Smooth muscle cell (in vitro differentiated cells): ENCODE measurements at regions not wholly inside any gene's neighbourhood (a gene's known extent, or its start where the extent isn't known, plus 50 kb on each side); places are given as distances from the start of the nearest gene placed in this dataset.
"Not testable (repeated sequence)": the region's sequence is repeated elsewhere in the genome, so short reads cannot be mapped to it uniquely, and the experiment has no call there.

Experiments used
- DNase-seq: peaks from one replicate; lab custom pipeline; 2025; ENCODE audit not compliant: unreplicated experiment; lab: John Stamatoyannopoulos, UW
- H2AFZ ChIP-seq: fragments of 200-600 bp; sonication (generic); 2 replicates; pipeline ENCODE4 v1.6.0; 2016; ENCODE audit warnings: antibody characterized with exemption, low read depth, mild to moderate bottlenecking
- H3F3A ChIP-seq: fragments of 200-600 bp; sonication (generic); 2 replicates; pipeline ENCODE4 v1.6.0; 2017; ENCODE audit warnings: antibody characterized with exemption, low read depth
- H3K27ac ChIP-seq: fragments of 200-600 bp; sonication (generic); 2 replicates; pipeline ENCODE4 v1.5.1; 2016; ENCODE audit warnings: low read depth, mild to moderate bottlenecking
- H3K27me3 ChIP-seq: fragments of 200-600 bp; sonication (generic); 2 replicates; pipeline ENCODE4 v1.6.1; 2016; ENCODE audit warnings: low read depth, mild to moderate bottlenecking
- H3K36me3 ChIP-seq: fragments of 200-600 bp; sonication (generic); 2 replicates; pipeline ENCODE4 v1.5.1; 2016; ENCODE audit warnings: low read depth
- H3K4me1 ChIP-seq: fragments of 200-600 bp; sonication (generic); 2 replicates; pipeline ENCODE4 v1.5.1; 2016; ENCODE audit warnings: low read depth
- H3K4me2 ChIP-seq: fragments of 200-600 bp; sonication (generic); 2 replicates; pipeline ENCODE4 v1.6.0; 2016; ENCODE audit warnings: mild to moderate bottlenecking
- H3K4me3 ChIP-seq: fragments of 200-600 bp; sonication (generic); 2 replicates; pipeline ENCODE4 v1.5.1; 2016; ENCODE audit warnings: mild to moderate bottlenecking
- H3K79me2 ChIP-seq: fragments of 200-600 bp; sonication (generic); 2 replicates; pipeline ENCODE4 v1.6.0; 2016; ENCODE audit warnings: low read depth, mild to moderate bottlenecking
- H3K9ac ChIP-seq: fragments of 200-600 bp; sonication (generic); 2 replicates; pipeline ENCODE4 v1.6.0; 2016; ENCODE audit warnings: low read depth
- H3K9me3 ChIP-seq: fragments of 200-600 bp; sonication (generic); replicated peaks from 2 replicates; pipeline ENCODE4 v1.5.1; 2016; ENCODE audit warnings: low read depth
- H4K20me1 ChIP-seq: fragments of 200-600 bp; sonication (generic); 2 replicates; pipeline ENCODE4 v1.6.0; 2016; ENCODE audit warnings: low read depth
- WGBS: methylation state at CpG from one replicate; pipeline ENCODE4 v1.1.7; 2016; ENCODE audit warnings: low lambda C conversion rate; 5-methylcytosine and 5-hydroxymethylcytosine counted together
- TF ChIP-seq, protein P1 (sequence below): fragments of 200-600 bp; sonication (generic); IDR thresholded peaks from 2 replicates; pipeline ENCODE4 v1.5.1; 2017; ENCODE audit warnings: borderline replicate concordance, mild to moderate bottlenecking, antibody characterized with exemption; ENCODE audit not compliant: insufficient read depth, poor library complexity, severe bottlenecking

DNA sequence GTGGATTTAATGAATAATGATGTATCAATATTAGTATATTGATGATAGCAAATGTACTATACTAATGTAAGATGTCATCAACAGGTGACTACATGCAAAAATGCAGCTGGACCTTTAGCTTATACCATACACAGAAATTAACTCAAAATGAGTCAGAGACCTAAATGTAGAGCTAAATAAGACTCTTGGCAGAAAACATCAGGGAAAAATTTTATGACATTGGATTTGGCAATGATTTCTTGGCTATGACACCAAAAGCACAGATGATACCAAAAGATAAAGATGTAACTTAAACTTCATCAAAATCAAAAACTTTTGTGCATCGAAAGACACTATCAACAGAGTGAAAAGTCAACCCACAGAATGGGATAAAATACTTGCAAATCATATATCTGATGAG, 64.0 kb upstream of the CCL21 start:
- TF ChIP-seq, protein P1, sequence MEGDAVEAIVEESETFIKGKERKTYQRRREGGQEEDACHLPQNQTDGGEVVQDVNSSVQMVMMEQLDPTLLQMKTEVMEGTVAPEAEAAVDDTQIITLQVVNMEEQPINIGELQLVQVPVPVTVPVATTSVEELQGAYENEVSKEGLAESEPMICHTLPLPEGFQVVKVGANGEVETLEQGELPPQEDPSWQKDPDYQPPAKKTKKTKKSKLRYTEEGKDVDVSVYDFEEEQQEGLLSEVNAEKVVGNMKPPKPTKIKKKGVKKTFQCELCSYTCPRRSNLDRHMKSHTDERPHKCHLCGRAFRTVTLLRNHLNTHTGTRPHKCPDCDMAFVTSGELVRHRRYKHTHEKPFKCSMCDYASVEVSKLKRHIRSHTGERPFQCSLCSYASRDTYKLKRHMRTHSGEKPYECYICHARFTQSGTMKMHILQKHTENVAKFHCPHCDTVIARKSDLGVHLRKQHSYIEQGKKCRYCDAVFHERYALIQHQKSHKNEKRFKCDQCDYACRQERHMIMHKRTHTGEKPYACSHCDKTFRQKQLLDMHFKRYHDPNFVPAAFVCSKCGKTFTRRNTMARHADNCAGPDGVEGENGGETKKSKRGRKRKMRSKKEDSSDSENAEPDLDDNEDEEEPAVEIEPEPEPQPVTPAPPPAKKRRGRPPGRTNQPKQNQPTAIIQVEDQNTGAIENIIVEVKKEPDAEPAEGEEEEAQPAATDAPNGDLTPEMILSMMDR, result no peak
- Histone ChIP-seq H3K4me1 (no peaks in the 10 kb centered on the region), H3K9me3 (no peaks in the 10 kb centered on the region), H3K9ac (no peak overlapping the region), H3K4me2 (no peak overlapping the region), H3K36me3 (no peaks in the 10 kb centered on the region), H3K79me2 (no peaks in the 10 kb centered on the region), H3K27me3 (peaks cover 20% of the 10 kb centered on the region), H4K20me1 (no peaks in the 10 kb centered on the region), H3K27ac (no peak overlapping the region), H3F3A (no peaks in the 10 kb centered on the region), H2AFZ (no peak overlapping the region), H3K4me3 (no peak overlapping the region)
- no peak for DNase-seq
- 94% methylated on average over 1 of the region's 1 CpG for WGBS

DNA sequence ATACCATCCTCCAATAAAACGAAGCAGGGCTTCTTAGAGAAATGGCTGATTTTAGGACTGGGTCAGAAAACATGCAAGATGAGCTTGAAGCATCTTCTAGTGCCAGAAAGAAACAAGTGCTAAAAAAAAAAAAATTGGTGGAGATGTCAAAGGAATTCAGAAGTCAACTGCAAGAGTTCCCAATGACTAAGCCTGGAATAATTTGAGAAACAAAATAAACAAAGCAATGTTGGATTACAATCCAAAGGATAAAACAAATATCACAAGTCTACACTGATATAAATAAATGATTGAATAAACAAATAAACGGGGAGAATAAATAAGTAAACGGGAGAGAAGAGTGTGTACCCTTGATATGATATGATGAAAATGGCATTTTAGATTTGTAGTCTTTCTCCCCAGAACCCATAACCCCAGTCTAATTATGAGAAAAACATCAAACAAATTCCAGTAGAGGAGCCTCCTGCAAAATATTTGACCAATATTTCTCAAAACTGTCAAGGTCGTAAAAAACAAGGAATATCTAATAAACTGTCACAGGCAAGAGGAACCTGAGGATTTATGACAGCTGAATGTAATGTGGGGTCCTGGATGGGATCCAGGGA, 63.5 kb upstream of the CCL21 start:
- Histone ChIP-seq H3K4me1 (no peaks in the 10 kb centered on the region), H3K4me2 (no peak overlapping the region), H2AFZ (no peak overlapping the region), H3K27me3 (peaks cover 20% of the 10 kb centered on the region), H3K27ac (no peak overlapping the region), H3K9me3 (no peaks in the 10 kb centered on the region), H3K4me3 (no peak overlapping the region), H4K20me1 (no peaks in the 10 kb centered on the region), H3K79me2 (no peaks in the 10 kb centered on the region), H3K36me3 (no peaks in the 10 kb centered on the region), H3K9ac (no peak overlapping the region), H3F3A (no peaks in the 10 kb centered on the region)
- 78% methylated on average over 4 of the region's 4 CpGs for WGBS
- no peak for DNase-seq
- TF ChIP-seq, protein P1, result no peak

DNA sequence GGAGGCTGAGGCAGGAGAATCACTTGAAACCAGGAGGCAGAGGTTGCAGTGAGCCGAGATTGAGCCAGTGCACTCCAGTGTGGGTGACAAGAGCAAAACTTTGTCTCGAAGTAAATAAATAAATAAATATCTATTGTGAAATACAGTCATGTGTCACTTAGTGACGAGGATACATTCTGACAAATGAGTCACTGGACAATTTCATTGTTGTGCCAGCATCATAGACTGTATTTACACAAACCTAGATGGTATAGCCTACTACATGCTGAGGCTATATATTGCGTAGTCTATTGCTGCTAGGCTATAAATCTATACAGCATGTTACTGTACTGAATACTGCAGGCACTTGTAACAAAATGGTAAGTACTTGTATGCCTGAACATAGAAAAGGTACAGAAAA, 61.1 kb upstream of the CCL21 start:
- H3K27ac ChIP-seq, result no peak overlapping the region
- H3K4me3 ChIP-seq, result no peak overlapping the region
- H3K9ac ChIP-seq, result no peak overlapping the region
- H3F3A ChIP-seq, result no peaks in the 10 kb centered on the region
- no peak overlapping the region for H3K4me2 ChIP-seq
- DNase-seq, result no peak
- no peaks in the 10 kb centered on the region for H3K9me3 ChIP-seq
- H3K4me1 ChIP-seq, result no peaks in the 10 kb centered on the region
- WGBS, result 77% methylated on average over 4 of the region's 4 CpGs
- TF ChIP-seq, protein P1, result no peak
- H3K27me3 ChIP-seq, result peaks cover 20% of the 10 kb centered on the region
- H4K20me1 ChIP-seq, result no peaks in the 10 kb centered on the region
- no peak overlapping the region for H2AFZ ChIP-seq
- H3K36me3 ChIP-seq, result no peaks in the 10 kb centered on the region
- no peaks in the 10 kb centered on the region for H3K79me2 ChIP-seq

DNA sequence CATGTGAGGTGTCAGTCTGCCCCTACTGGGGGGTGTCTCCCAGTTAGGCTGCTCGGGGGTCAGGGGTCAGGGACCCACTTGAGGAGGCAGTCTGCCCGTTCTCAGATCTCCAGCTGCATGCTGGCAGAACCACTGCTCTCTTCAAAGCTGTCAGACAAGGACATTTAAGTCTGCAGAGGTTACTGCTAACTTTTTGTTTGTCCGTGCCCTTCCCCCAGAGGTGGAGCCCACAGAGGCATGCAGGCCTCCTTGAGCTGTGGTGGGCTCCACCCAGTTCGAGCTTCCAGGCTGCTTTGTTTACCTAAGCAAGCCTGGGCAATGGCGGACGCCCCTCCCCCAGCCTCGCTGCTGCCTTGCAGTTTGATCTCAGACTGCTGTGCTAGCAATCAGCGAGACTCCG, 57.2 kb upstream of the CCL21 start:
- H3K4me3 ChIP-seq, H3K4me2 ChIP-seq, DNase-seq, H3K9me3 ChIP-seq, H3K27ac ChIP-seq, H3K79me2 ChIP-seq, H3F3A ChIP-seq, H2AFZ ChIP-seq, H3K4me1 ChIP-seq, H3K36me3 ChIP-seq, H4K20me1 ChIP-seq, H3K9ac ChIP-seq: not testable (repeated sequence)
- peaks cover 12% of the 10 kb centered on the region for H3K27me3 ChIP-seq
- 63% methylated on average over 9 of the region's 9 CpGs for WGBS
